Astrocyte (in vitro differentiated cells and primary cell): ENCODE measurements at regions not wholly inside any gene's neighbourhood (a gene's known extent, or its start where the extent isn't known, plus 50 kb on each side); places are given as distances from the start of the nearest gene placed in this dataset.

Experiments
- DNase-seq: peaks from one replicate; pipeline ENCODE4 v3.0.0-alpha.2; 2010; ENCODE audit warnings: low read depth
- FAIRE-seq: peaks from 2 replicates; lab custom pipeline; 2011; peaks lifted over from hg19 to GRCh38; lab: Jason Lieb, UNC
- H2AFZ ChIP-seq: 2 replicates; pipeline ENCODE4 v1.6.0; 2012; ENCODE audit warnings: low read depth, low read length, inconsistent platforms
- H3K27ac ChIP-seq: 2 replicates; pipeline ENCODE4 v1.5.1; 2011; ENCODE audit warnings: low read depth, low read length, inconsistent platforms
- H3K27me3 ChIP-seq: 2 replicates; pipeline ENCODE4 v1.6.0; 2011; ENCODE audit warnings: low read length, inconsistent platforms; ENCODE audit not compliant: insufficient read depth
- H3K36me3 ChIP-seq: 2 replicates; pipeline ENCODE4 v1.5.1; 2011; ENCODE audit warnings: low read length, inconsistent platforms; ENCODE audit not compliant: insufficient read depth
- H3K4me1 ChIP-seq: 2 replicates; pipeline ENCODE4 v1.5.1; 2011; ENCODE audit warnings: low read length, inconsistent platforms; ENCODE audit not compliant: insufficient read depth
- H3K4me2 ChIP-seq: 2 replicates; pipeline ENCODE4 v1.6.0; 2012; ENCODE audit warnings: low read length, inconsistent platforms
- H3K4me3 ChIP-seq: 2 replicates; pipeline ENCODE4 v1.5.1; 2011; ENCODE audit warnings: low read depth, mild to moderate bottlenecking, low read length, inconsistent platforms; ENCODE audit not compliant: insufficient read depth
- H3K79me2 ChIP-seq: 2 replicates; pipeline ENCODE4 v1.6.0; 2012; ENCODE audit warnings: mild to moderate bottlenecking, low read length, inconsistent platforms; ENCODE audit not compliant: insufficient read depth
- H3K9ac ChIP-seq: 2 replicates; pipeline ENCODE4 v1.6.0; 2012; ENCODE audit warnings: mild to moderate bottlenecking, low read length, inconsistent platforms
- H3K9me3 ChIP-seq: 2 replicates; pipeline ENCODE4 v1.5.1; 2012; ENCODE audit warnings: low read depth, mild to moderate bottlenecking, low read length, inconsistent platforms; ENCODE audit not compliant: insufficient read depth
- H4K20me1 ChIP-seq: 2 replicates; pipeline ENCODE4 v1.6.0; 2012; ENCODE audit warnings: low read length, inconsistent platforms; ENCODE audit not compliant: insufficient read depth
- H3K27ac Mint-ChIP-seq: one replicate; pipeline ENCODE4 v1.8.0; 2021; ENCODE audit warnings: mild to moderate bottlenecking, mixed read lengths; ENCODE audit not compliant: unreplicated experiment
- H3K27me3 Mint-ChIP-seq: one replicate; pipeline ENCODE4 v1.8.0; 2021; ENCODE audit warnings: low read depth, mixed read lengths; ENCODE audit not compliant: unreplicated experiment
- H3K36me3 Mint-ChIP-seq: one replicate; pipeline ENCODE4 v1.8.0; 2021; ENCODE audit warnings: low read depth, mixed read lengths; ENCODE audit not compliant: unreplicated experiment
- H3K4me1 Mint-ChIP-seq: one replicate; pipeline ENCODE4 v1.8.0; 2021; ENCODE audit warnings: low read depth, mixed read lengths; ENCODE audit not compliant: unreplicated experiment
- H3K4me3 Mint-ChIP-seq: one replicate; pipeline ENCODE4 v1.8.0; 2021; ENCODE audit warnings: mild to moderate bottlenecking, moderate library complexity, mixed read lengths; ENCODE audit not compliant: unreplicated experiment
- H3K9me3 Mint-ChIP-seq: one replicate; pipeline ENCODE4 v1.8.0; 2021; ENCODE audit warnings: mild to moderate bottlenecking, mixed read lengths; ENCODE audit not compliant: unreplicated experiment
- CTCF ChIP-seq: IDR thresholded peaks from 2 replicates; pipeline ENCODE4 v1.5.1; 2011; ENCODE audit warnings: low read depth, mild to moderate bottlenecking, inconsistent platforms, low read length, moderate library complexity; ENCODE audit not compliant: insufficient read depth
- EZH2 ChIP-seq: IDR thresholded peaks from 2 replicates; pipeline ENCODE4 v1.6.1; 2012; ENCODE audit warnings: mild to moderate bottlenecking, low read length, inconsistent platforms; ENCODE audit not compliant: insufficient read depth

- no peak for DNase-seq
- Histone ChIP-seq H3K79me2 (peaks cover 77% of the 10 kb centered on the region), H3K4me3 (no peak overlapping the region), H3K9ac (no peak overlapping the region), H3K4me1 (peaks cover 7% of the 10 kb centered on the region), H3K9me3 (no peaks in the 10 kb centered on the region), H3K27ac (no peak overlapping the region), H3K4me2 (no peak overlapping the region), H3K27me3 (no peaks in the 10 kb centered on the region), H2AFZ (no peak overlapping the region), H4K20me1 (peaks cover 43% of the 10 kb centered on the region), H3K36me3 (no peaks in the 10 kb centered on the region)
- Mint-ChIP-seq H3K36me3 (peaks cover 5% of the 10 kb centered on the region), H3K9me3 (no peaks in the 10 kb centered on the region), H3K27me3 (no peaks in the 10 kb centered on the region), H3K4me3 (no peak overlapping the region), H3K27ac (no peak overlapping the region), H3K4me1 (peaks cover 17% of the 10 kb centered on the region)
- TF ChIP-seq CTCF (no peak), EZH2 (no peak)
- no peak for FAIRE-seq
These were observed 87.2 kb upstream of the PLEKHM1 start for GRCh38 chr17:45577571-45578279.

GRCh38 chr17:45578516-45579455 lies 88.3 kb upstream of the PLEKHM1 start:
- Histone ChIP-seq H3K79me2 (peaks cover 82% of the 10 kb centered on the region), H3K4me3 (no peak overlapping the region), H3K36me3 (no peaks in the 10 kb centered on the region), H3K4me1 (peaks cover 11% of the 10 kb centered on the region), H3K27ac (no peak overlapping the region), H3K27me3 (no peaks in the 10 kb centered on the region), H3K9me3 (no peaks in the 10 kb centered on the region), H3K9ac (no peak overlapping the region), H3K4me2 (no peak overlapping the region), H2AFZ (no peak overlapping the region), H4K20me1 (peaks cover 38% of the 10 kb centered on the region)
- Mint-ChIP-seq H3K27me3 (no peaks in the 10 kb centered on the region), H3K36me3 (peaks cover 5% of the 10 kb centered on the region), H3K27ac (no peak overlapping the region), H3K4me3 (no peak overlapping the region), H3K4me1 (peaks cover 17% of the 10 kb centered on the region), H3K9me3 (no peaks in the 10 kb centered on the region)
- DNase-seq, result no peak
- FAIRE-seq, result no peak
- TF ChIP-seq CTCF (no peak), EZH2 (no peak)
